Upper lobe of left lung (tissue), 4 donors: ENCODE measurements at regions not wholly inside any gene's neighbourhood (a gene's known extent, or its start where the extent isn't known, plus 50 kb on each side); places are given as distances from the start of the nearest gene placed in this dataset.

Experiments used
- CTCF ChIP-seq, 6 experiments: fragments of 450-650 bp in 4 of 6; fragments of 200-600 bp in 2 of 6; sonication (generic) in 2 of 6; IDR thresholded peaks; one replicate each; pipeline ENCODE4 v1.5.1; 2016 to 2019; ENCODE audit warnings: antibody characterized with exemption in 6 of 6
- POLR2A ChIP-seq, 4 donors: fragments of 450-650 bp; IDR thresholded peaks; one replicate each; pipeline ENCODE4 v1.5.1; 2016 to 2017; ENCODE audit warnings: antibody characterized with exemption in 4 of 4, mild to moderate bottlenecking in 2 of 4

GRCh38 chr5:35309365-35310130 lies 79.3 kb upstream of the PRLR start:
- TF ChIP-seq POLR2A (IDR thresholded peaks at IDR 0.05) (no peak), CTCF (IDR thresholded peaks at IDR 0.05) (no peak)
